ENCODE measurements at regions not wholly inside any gene's neighbourhood (a gene's known extent, or its start where the extent isn't known, plus 50 kb on each side); places are given as distances from the start of the nearest gene placed in this dataset.

- DNase-seq (no peak), ATAC-seq (ENCODE audit: low read depth) (no peak)
- Histone ChIP-seq H3K9me3 (ENCODE audit: control extremely low read depth in 1 of 3, control insufficient read depth in 2 of 3, insufficient read depth in 1 of 3, low read length in 2 of 3) (peaks cover 0 to 7% (median 5%) of the 10 kb centered on the region in 3 donors), H3K79me2 (ENCODE audit: control insufficient read depth, insufficient read depth, low read length) (no peaks in the 10 kb centered on the region), H2AFZ (ENCODE audit: insufficient read depth, low read depth, low read length, poor library complexity, severe bottlenecking) (no peak overlapping the region), H3K9ac (ENCODE audit: low read length) (no peak overlapping the region), H3K4me1 (ENCODE audit: control insufficient read depth in 2 of 2, insufficient read depth in 2 of 2, low read length in 2 of 2) (peaks cover 10 to 13% of the 10 kb centered on the region in 2 donors), H4K20me1 (ENCODE audit: control insufficient read depth, insufficient read depth, low read length, poor library complexity, severe bottlenecking) (no peaks in the 10 kb centered on the region), H3K4me3 (ENCODE audit: control extremely low read depth in 1 of 5, extremely low read depth in 1 of 5, insufficient read depth in 1 of 5, low read depth in 2 of 5, low read length in 4 of 5) (no peak overlapping the region), H3K27ac (ENCODE audit: low read length in 2 of 2) (no peak overlapping the region), H3K4me2 (replicated peaks; ENCODE audit: low read depth, low read length, poor library complexity, severe bottlenecking) (no peak overlapping the region), H3K36me3 (replicated peaks in 1 of 2; ENCODE audit: control extremely low read depth in 1 of 2, control insufficient read depth in 1 of 2, extremely low read depth in 1 of 2, insufficient read depth in 2 of 2, low read length in 1 of 2) (no peaks in the 10 kb centered on the region), H3K27me3 (replicated peaks in 1 of 4; ENCODE audit: control extremely low read depth in 1 of 4, control insufficient read depth in 3 of 4, insufficient read depth in 4 of 4, low read length in 3 of 4) (peaks cover 0 to 28% (median 9%) of the 10 kb centered on the region in 4 experiments)
- intact Hi-C loops (cut with micrococcal nuclease): no loop called here
- Mint-ChIP-seq H3K4me3 (no peak overlapping the region), H3K27me3 (peaks cover 53% of the 10 kb centered on the region), H3K9me3 (ENCODE audit: insufficient read depth) (no peaks in the 10 kb centered on the region), H3K27ac (no peak overlapping the region), H3K4me1 (peaks cover 10% of the 10 kb centered on the region)
- WGBS (ENCODE audit: insufficient coverage): no CpG with 5 or more reads among the region's 4 CpGs
- TF ChIP-seq CTCF (IDR thresholded peaks at IDR 0.05): no peak
- no peak for TF ChIP-seq EZH2 (IDR thresholded peaks at IDR 0.05; ENCODE audit: borderline replicate concordance, insufficient read depth, low read depth, low read length, poor library complexity, severe bottlenecking)
- POLR2A ChIA-PET: no interaction called here
- CTCF ChIA-PET: no interaction called here
Measured at GRCh38 chr3:150217691-150218090, 190.4 kb upstream of the TSC22D2 start.

DNA sequence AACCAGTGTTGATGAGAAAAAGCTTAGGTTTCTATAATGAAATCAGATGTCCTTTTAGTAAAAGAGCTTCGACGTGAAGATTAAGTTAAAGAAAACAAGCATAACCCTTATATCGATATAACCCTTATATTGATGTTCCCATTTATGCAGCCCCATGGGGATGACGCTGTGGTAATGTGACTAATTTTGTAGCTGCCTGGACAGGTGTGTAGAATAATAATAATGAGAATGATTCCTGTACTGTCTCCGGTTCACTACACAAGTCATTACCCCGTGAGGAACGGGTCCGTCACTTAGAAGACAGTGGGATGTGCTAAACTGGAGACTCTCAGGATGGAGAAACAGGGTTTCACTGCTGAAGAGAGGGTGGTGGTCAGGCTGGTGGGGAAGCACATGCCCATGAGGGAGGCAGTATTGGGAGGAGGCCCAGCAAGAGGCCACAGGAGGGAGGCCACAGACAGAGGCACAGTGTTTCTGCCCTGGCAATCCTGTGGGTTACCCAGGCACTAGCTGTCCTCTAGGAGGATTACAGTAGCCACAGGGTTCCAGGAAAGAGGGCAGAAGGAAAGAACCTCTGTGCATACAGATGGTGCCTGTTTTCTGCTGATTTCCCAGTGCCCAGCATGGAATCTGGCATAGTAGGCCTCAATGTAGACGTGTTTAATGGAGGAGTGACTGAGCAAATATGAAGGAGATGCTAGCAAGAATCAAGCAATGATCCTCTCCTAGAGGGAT is 191.1 kb upstream of the TSC22D2 start:
- Histone ChIP-seq H2AFZ (ENCODE audit: insufficient read depth, low read depth, low read length, poor library complexity, severe bottlenecking) (no peak overlapping the region), H3K27ac (ENCODE audit: low read length in 2 of 2) (no peak overlapping the region), H3K4me3 (ENCODE audit: control extremely low read depth in 1 of 5, extremely low read depth in 1 of 5, insufficient read depth in 1 of 5, low read depth in 2 of 5, low read length in 4 of 5) (no peak overlapping the region), H3K4me1 (ENCODE audit: control insufficient read depth in 2 of 2, insufficient read depth in 2 of 2, low read length in 2 of 2) (peaks cover 10 to 13% of the 10 kb centered on the region in 2 donors), H3K36me3 (replicated peaks in 1 of 2; ENCODE audit: control extremely low read depth in 1 of 2, control insufficient read depth in 1 of 2, extremely low read depth in 1 of 2, insufficient read depth in 2 of 2, low read length in 1 of 2) (no peaks in the 10 kb centered on the region), H3K9ac (ENCODE audit: low read length) (no peak overlapping the region), H3K27me3 (replicated peaks in 1 of 4; ENCODE audit: control extremely low read depth in 1 of 4, control insufficient read depth in 3 of 4, insufficient read depth in 4 of 4, low read length in 3 of 4) (peaks cover 0 to 23% (median 9%) of the 10 kb centered on the region in 4 experiments), H3K79me2 (ENCODE audit: control insufficient read depth, insufficient read depth, low read length) (no peaks in the 10 kb centered on the region), H3K4me2 (replicated peaks; ENCODE audit: low read depth, low read length, poor library complexity, severe bottlenecking) (no peak overlapping the region), H3K9me3 (ENCODE audit: control extremely low read depth in 1 of 3, control insufficient read depth in 2 of 3, insufficient read depth in 1 of 3, low read length in 2 of 3) (peaks cover 0 to 7% (median 5%) of the 10 kb centered on the region in 3 donors), H4K20me1 (ENCODE audit: control insufficient read depth, insufficient read depth, low read length, poor library complexity, severe bottlenecking) (no peaks in the 10 kb centered on the region)
- no peak for DNase-seq
- ChIA-PET POLR2A (no interaction called here), CTCF (no interaction called here)
- WGBS (ENCODE audit: insufficient coverage): 94% methylated on average over 5 of the region's 9 CpGs
- TF ChIP-seq CTCF (IDR thresholded peaks at IDR 0.05) (no peak), EZH2 (IDR thresholded peaks at IDR 0.05; ENCODE audit: borderline replicate concordance, insufficient read depth, low read depth, low read length, poor library complexity, severe bottlenecking) (no peak)
- H3K4me3 Mint-ChIP-seq: no peak overlapping the region
- peaks cover 10% of the 10 kb centered on the region for H3K4me1 Mint-ChIP-seq
- no peak overlapping the region for H3K27ac Mint-ChIP-seq
- H3K27me3 Mint-ChIP-seq: peaks cover 52% of the 10 kb centered on the region
- no peak for ATAC-seq (ENCODE audit: low read depth)
- H3K9me3 Mint-ChIP-seq (ENCODE audit: insufficient read depth): no peaks in the 10 kb centered on the region
- intact Hi-C loops (cut with micrococcal nuclease): no loop called here
